T-helper 2 cell treated with Interferon-gamma antibody and Interleukin-4, amounts not matched to agents 5 μg/mL and 100 μg/mL, for 36 hours (primary cell): ENCODE measurements at regions not wholly inside any gene's neighbourhood (a gene's known extent, or its start where the extent isn't known, plus 50 kb on each side); places are given as distances from the start of the nearest gene placed in this dataset.
"Not testable (repeated sequence)": the region's sequence is repeated elsewhere in the genome, so short reads cannot be mapped to it uniquely, and the experiment has no call there.

Experiments
- DNase-seq: peaks from one replicate; pipeline ENCODE4 v3.0.0; 2021; ENCODE audit warnings: low spot score
- H3K27ac Mint-ChIP-seq: one replicate; pipeline ENCODE4 v1.8.0; 2021; ENCODE audit warnings: mild to moderate bottlenecking, mixed read lengths
- H3K27me3 Mint-ChIP-seq: one replicate; pipeline ENCODE4 v1.8.0; 2021; ENCODE audit warnings: low read depth, mixed read lengths
- H3K36me3 Mint-ChIP-seq: one replicate; pipeline ENCODE4 v1.8.0; 2021; ENCODE audit warnings: low read depth, mixed read lengths
- H3K4me1 Mint-ChIP-seq: one replicate; pipeline ENCODE4 v1.8.0; 2021; ENCODE audit warnings: low read depth, mixed read lengths
- H3K4me3 Mint-ChIP-seq: one replicate; pipeline ENCODE4 v1.8.0; 2022; ENCODE audit warnings: mild to moderate bottlenecking, moderate library complexity, mixed read lengths
- H3K9me3 Mint-ChIP-seq: one replicate; pipeline ENCODE4 v1.8.0; 2021; ENCODE audit warnings: mixed read lengths

- no peak for DNase-seq
- Mint-ChIP-seq H3K4me1 (no peaks in the 10 kb centered on the region), H3K27me3 (no peaks in the 10 kb centered on the region), H3K9me3 (no peaks in the 10 kb centered on the region), H3K36me3 (no peaks in the 10 kb centered on the region), H3K4me3 (no peak overlapping the region), H3K27ac (no peak overlapping the region)
These were observed 98.0 kb upstream of the MAP9 start for GRCh38 chr4:155474758-155475157.

GRCh38 chr4:155473420-155474095 is 96.8 kb upstream of the MAP9 start:
- Mint-ChIP-seq H3K9me3 (no peaks in the 10 kb centered on the region), H3K4me3 (no peak overlapping the region), H3K27ac (no peak overlapping the region), H3K4me1 (no peaks in the 10 kb centered on the region), H3K27me3 (no peaks in the 10 kb centered on the region), H3K36me3 (no peaks in the 10 kb centered on the region)
- DNase-seq = no peak

GRCh38 chr4:155468282-155468681 is 91.5 kb upstream of the MAP9 start:
- H3K4me3 Mint-ChIP-seq = no peak overlapping the region
- no peaks in the 10 kb centered on the region for H3K9me3 Mint-ChIP-seq
- DNase-seq = no peak
- no peak overlapping the region for H3K27ac Mint-ChIP-seq
- no peaks in the 10 kb centered on the region for H3K27me3 Mint-ChIP-seq
- H3K4me1 Mint-ChIP-seq = no peaks in the 10 kb centered on the region
- H3K36me3 Mint-ChIP-seq = no peaks in the 10 kb centered on the region

DNA sequence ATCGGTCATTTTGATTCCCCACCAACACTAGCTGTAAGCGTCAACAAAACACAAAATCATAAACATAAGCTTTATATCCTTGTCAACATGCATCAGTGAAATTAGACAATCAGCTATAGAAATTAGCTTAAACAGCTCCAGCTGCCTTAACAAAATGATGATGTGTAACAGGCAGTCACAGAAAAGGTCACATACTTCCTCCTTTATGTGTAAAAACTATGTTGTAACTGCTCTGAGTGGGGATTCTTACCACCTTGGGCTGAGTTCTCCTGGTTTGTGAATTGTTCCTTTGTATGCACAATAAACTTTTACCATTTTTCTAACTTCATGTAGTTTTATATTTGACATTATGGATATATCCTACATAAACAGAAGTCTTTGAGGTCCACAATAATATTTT is 73.9 kb upstream of the MAP9 start:
- H3K27me3 Mint-ChIP-seq = peaks cover 2% of the 10 kb centered on the region
- no peak for DNase-seq
- no peaks in the 10 kb centered on the region for H3K4me1 Mint-ChIP-seq
- H3K36me3 Mint-ChIP-seq = no peaks in the 10 kb centered on the region
- H3K9me3 Mint-ChIP-seq = no peaks in the 10 kb centered on the region
- H3K27ac Mint-ChIP-seq = no peak overlapping the region
- H3K4me3 Mint-ChIP-seq = no peak overlapping the region

GRCh38 chr4:155445306-155445705 is 68.5 kb upstream of the MAP9 start:
- no peaks in the 10 kb centered on the region for H3K9me3 Mint-ChIP-seq

DNA sequence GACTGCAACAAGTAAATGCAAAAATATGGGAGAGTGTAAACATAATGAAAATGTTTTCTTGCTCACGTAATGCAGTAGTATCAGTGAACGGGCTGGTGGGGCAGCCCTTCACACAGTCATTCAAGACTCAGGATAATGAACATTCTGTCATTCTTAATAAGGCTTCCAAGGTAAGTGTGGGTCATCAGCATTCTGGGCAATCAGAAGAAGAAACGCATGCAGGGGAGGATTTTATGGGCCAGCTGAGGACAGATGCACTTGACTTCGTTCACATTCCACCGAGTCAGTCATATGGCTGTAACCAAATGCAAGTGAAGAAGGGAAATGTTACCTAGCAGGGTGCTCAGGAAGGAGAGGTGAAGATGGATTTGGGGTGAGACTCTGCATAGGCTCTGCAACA is 68.0 kb upstream of the MAP9 start:
- Mint-ChIP-seq H3K4me3 (no peak overlapping the region), H3K27ac (no peak overlapping the region), H3K36me3 (no peaks in the 10 kb centered on the region), H3K4me1 (peaks cover 6% of the 10 kb centered on the region), H3K27me3 (peaks cover 12% of the 10 kb centered on the region), H3K9me3 (no peaks in the 10 kb centered on the region)
- no peak for DNase-seq

More at GRCh38 chr4:155445306-155445705, 68.5 kb upstream of the MAP9 start:
- Mint-ChIP-seq H3K4me3 (no peak overlapping the region), H3K4me1 (peaks cover 6% of the 10 kb centered on the region), H3K36me3 (no peaks in the 10 kb centered on the region), H3K27ac (no peak overlapping the region), H3K27me3 (peaks cover 12% of the 10 kb centered on the region)
- DNase-seq = no peak

- H3K4me3 Mint-ChIP-seq = no peak overlapping the region
- no peak overlapping the region for H3K27ac Mint-ChIP-seq
- peaks cover 12% of the 10 kb centered on the region for H3K27me3 Mint-ChIP-seq
- peak; percentile 51 for DNase-seq
- H3K4me1 Mint-ChIP-seq = peaks cover 6% of the 10 kb centered on the region
- no peaks in the 10 kb centered on the region for H3K9me3 Mint-ChIP-seq
- H3K36me3 Mint-ChIP-seq = no peaks in the 10 kb centered on the region
These were observed 65.7 kb upstream of the MAP9 start for GRCh38 chr4:155442267-155443105.

DNA sequence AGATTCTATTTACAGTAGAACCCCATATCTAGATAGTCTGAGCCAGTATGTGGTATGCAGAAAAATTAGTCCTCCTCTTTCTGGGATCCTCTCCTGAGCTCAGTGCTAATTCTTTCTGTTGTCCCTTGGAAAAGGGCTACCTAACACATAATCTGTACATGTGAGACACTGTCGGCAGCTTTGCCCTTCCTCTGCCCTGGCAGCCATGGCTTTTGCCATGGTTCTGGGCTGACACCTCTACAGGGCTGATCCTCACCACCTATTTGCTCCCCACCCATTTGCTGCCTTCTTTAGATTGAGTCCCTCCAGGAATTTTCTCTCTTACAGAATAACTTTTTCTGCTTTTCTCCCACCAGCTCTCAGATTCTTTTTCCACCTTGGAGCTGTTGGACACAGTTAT is 64.7 kb upstream of the MAP9 start:
- Mint-ChIP-seq H3K27ac (no peak overlapping the region), H3K9me3 (no peaks in the 10 kb centered on the region), H3K4me3 (no peak overlapping the region), H3K27me3 (peaks cover 9% of the 10 kb centered on the region), H3K4me1 (peaks cover 6% of the 10 kb centered on the region), H3K36me3 (no peaks in the 10 kb centered on the region)
- no peak for DNase-seq

DNA sequence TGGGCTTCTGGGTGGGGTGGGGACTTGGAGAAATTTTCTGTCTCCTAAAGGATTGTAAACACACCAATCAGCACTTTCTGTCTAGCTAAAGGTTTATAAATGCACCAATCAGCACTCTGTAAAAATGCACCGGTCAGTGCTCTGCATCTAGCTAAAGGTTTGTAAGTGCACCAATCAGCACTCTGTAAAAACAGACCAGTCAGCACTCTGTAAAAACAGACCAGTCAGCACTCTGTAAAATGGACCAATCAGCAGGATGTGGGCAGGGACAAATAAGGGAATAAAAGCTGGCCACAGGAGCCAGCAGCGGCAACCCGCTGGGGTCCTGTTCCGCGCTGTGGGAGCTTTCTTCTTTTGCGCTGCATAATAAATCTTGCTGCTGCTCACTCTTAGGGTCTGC is 63.0 kb upstream of the MAP9 start:
- H3K9me3 Mint-ChIP-seq, H3K4me1 Mint-ChIP-seq, H3K27me3 Mint-ChIP-seq, H3K36me3 Mint-ChIP-seq, DNase-seq, H3K4me3 Mint-ChIP-seq, H3K27ac Mint-ChIP-seq: not testable (repeated sequence)

- Mint-ChIP-seq H3K27ac (no peak overlapping the region), H3K9me3 (no peaks in the 10 kb centered on the region), H3K4me3 (no peak overlapping the region), H3K27me3 (peaks cover 7% of the 10 kb centered on the region), H3K4me1 (peaks cover 2% of the 10 kb centered on the region), H3K36me3 (no peaks in the 10 kb centered on the region)
- DNase-seq = no peak
These were observed 58.1 kb upstream of the MAP9 start for GRCh38 chr4:155434904-155435303.

DNA sequence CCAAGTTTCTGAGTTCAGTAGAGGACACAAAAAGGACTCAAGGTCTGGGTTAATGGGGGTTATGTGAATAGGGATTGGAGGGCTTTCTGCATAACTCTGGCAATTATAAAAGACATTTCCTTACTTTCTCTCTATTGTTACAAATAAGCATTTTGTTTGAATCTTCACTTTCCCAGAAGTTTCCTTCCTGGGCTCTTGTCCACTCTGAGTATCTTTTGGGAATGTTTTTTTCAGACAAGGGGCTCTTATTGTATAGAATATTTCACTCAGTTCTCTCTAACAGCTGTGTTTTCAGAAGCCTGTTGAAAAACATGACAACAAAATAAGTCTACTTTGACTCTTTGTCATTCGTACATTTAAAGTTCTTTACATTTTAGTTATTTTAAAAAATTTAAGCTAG is 57.6 kb upstream of the MAP9 start:
- Mint-ChIP-seq H3K4me1 (peaks cover 2% of the 10 kb centered on the region), H3K36me3 (no peaks in the 10 kb centered on the region), H3K9me3 (no peaks in the 10 kb centered on the region), H3K27me3 (peaks cover 7% of the 10 kb centered on the region), H3K27ac (no peak overlapping the region), H3K4me3 (no peak overlapping the region)
- DNase-seq = no peak

DNA sequence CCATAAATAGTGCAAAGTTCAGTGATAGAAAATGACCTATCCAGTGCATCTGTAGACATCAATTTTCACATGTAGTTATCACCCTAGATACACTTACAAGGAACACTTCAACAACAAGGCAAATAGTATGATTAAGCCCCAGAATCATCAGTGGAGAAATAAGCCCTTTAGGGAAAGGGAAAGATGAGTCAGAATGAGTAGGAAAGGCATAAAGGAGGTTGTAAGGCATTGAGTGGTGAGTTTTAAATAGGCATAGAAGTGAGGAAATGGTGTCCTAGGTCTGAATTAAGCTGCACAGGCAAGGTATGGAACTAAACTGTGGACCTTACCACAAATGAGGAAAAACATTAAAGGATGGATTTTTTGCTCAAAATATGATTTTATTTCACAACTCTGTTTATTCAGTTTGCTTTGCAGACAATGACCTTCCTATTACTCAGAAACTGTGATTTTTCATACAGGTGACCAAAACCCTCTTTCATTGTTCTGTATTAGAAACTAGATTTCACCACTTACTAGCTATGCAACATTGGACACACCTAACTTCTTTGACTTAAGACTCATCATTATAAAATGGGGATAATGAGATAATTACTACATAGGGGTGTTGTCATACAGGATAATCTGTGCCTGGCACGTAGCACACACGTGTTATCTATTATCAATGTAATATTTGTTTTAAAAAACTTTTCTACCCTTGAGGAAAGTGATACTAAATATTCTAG is 57.0 kb upstream of the MAP9 start:
- no peak for DNase-seq
- H3K4me1 Mint-ChIP-seq = peaks cover 2% of the 10 kb centered on the region
- no peak overlapping the region for H3K27ac Mint-ChIP-seq
- H3K9me3 Mint-ChIP-seq = no peaks in the 10 kb centered on the region
- no peaks in the 10 kb centered on the region for H3K36me3 Mint-ChIP-seq
- H3K4me3 Mint-ChIP-seq = no peak overlapping the region
- peaks cover 7% of the 10 kb centered on the region for H3K27me3 Mint-ChIP-seq

- Mint-ChIP-seq H3K27me3 (peaks cover 7% of the 10 kb centered on the region), H3K4me3 (no peak overlapping the region), H3K4me1 (peaks cover 2% of the 10 kb centered on the region), H3K27ac (no peak overlapping the region), H3K9me3 (no peaks in the 10 kb centered on the region), H3K36me3 (no peaks in the 10 kb centered on the region)
- DNase-seq = no peak
These were observed 54.4 kb upstream of the MAP9 start for GRCh38 chr4:155430895-155431795.
